DMS79 (cell line): ENCODE measurements at regions not wholly inside any gene's neighbourhood (a gene's known extent, or its start where the extent isn't known, plus 50 kb on each side); places are given as distances from the start of the nearest gene placed in this dataset.

Experiments
- DNase-seq: peaks from one replicate; lab custom pipeline; 2025; lab: John Stamatoyannopoulos, UW

DNA sequence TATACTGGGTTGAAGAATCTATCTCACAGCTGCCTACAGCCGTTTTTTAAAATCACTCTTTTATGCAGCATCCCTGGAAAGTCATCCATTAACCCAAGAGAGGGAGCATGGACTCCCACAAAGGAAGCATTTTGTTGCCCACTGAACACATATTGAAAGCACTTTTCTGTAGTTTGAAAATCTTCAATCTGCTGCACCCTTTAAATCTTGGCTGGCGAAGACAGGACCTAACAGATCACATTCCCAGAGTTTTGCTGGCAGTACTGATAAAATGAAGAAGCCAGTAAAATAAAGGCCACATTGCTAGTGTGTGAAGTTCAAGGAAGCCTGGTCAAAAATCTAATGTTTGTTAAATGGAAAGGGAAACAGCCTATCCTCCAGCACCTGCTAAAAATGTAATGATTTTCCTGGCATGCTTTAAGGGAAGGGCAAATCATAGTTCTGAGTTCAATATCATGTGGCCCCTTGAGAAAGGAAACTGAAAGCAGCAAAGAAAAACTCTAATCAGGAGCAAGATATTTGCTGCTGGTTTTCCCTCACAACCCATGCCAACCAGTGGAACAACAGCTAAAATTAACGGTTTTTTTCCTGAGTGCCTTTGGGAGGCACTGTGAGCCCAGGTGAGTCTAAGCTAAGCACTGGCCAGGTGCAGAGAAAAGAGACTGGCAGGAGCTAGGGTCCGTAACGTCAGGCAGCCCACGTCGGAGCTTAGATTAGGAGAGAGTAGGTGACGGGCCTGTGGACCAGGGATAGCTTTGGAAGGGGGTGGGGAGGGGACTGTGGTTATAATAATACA, 97.9 kb upstream of the PALS2 start:
- no peak for DNase-seq

DNA sequence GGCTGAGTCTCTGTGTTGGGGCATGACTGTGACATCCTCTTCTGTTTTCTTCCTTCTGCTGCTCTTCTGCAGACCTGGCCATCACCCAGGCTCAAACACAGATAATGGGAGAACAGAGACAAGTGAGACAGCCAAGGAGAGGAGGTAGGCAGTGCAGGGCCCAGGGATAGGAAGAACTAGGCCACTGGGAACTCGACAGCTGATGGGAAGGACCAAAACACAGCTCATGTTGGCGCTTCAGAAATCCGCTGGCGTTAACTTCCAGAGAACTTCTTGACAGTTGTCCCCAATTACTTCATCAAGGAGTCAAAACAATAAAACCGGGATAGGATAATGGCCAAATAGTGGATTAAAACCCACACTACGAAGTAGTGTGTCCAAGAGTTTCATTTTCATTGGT, 97.0 kb upstream of the PALS2 start:
- no peak for DNase-seq

DNA sequence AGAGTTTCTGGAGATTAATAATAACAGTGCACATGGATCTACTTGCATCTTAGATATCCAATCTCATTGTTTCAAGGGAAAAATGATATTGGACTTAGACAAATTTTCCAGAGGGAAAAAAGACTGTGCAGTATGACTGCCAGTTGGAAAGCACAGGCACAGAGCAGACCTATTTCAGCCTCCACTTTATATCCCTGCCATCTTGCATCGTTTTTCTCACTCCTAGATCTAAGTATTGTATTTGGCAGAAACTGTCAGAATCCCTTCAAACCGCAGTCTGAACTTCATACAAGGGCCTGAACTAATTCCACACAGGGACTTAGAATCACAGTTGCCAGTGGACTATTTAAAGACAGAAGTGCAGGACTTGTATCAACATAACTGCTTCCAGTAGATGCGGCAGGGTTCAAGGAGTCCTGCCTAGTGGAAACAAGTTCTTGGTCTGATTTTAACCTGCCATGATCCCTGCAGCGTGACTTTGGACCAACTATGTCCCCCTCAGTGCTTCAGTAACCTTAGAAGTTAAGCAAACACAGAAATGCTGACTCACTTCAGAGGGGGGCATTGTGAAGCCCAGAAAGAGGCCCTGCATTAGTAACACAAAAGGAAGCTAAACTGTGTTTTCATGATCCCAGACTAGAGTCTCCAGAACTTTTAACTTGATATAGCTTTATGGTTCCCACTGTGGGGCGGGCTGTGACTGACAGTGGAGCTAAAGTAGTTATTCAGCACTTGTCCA, 95.7 kb upstream of the PALS2 start:
- DNase-seq, result no peak

DNA sequence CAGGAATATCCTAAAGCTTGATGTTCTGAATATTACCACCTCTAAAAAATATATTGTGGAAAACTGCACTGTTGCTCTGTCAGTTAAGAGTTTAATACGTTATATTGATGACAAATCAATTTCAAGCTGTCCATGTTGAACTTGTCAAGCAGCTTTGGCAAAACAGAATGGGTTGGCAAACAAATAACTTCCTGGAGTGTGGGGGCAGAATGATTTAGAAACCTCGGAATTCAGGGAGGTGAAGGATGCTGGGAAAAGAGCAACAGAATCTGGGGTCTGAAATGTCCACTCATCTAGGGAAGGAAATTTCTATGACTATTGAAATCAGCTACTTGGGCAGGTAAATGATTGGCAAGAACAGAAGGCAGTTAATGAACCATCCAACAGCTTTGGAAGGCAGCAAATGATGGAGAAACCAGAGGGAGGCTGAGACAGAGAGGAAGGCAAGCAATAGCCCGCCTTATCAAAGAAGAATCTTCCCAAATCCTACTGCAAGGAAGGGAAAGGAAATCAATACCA, 95.1 kb upstream of the PALS2 start:
- DNase-seq, result no peak

DNA sequence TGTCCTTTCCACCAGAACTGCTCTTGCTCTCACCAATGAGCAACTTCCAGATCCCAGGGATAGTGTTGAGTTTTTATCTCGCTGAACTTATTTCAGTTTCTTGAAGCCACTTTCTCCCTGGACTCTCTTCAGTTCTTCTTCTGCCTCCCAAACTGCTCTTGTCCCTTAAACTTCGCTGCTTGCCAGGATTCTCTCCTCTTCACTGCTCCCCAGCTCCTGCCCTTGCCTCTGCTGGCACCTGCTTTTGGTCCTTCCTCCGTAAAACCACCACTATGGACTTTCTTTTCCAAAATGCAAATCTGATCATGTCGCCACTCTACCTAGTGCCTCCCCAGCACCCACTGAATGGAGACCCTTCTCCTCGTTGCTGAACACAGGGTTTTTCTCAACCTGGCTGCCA, 92.8 kb upstream of the PALS2 start:
- DNase-seq, result no peak

DNA sequence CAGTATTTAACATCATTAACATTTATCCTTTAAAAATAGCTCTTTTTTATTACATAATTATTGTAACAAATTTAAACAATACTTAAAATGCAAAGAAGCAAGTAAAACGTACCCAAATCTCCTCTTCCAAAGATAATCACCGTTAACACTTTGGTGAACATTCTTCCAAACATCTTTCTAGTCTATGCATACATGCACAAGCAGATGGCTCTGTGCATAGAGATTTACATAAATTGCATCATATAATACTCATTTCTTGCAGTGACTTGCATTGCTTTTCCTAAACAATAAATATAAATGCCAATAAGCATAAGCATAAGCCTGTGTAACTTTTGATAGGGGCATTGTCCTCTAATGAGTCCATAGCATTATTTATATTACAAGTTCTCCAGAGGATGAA, 89.4 kb upstream of the PALS2 start:
- no peak for DNase-seq

DNA sequence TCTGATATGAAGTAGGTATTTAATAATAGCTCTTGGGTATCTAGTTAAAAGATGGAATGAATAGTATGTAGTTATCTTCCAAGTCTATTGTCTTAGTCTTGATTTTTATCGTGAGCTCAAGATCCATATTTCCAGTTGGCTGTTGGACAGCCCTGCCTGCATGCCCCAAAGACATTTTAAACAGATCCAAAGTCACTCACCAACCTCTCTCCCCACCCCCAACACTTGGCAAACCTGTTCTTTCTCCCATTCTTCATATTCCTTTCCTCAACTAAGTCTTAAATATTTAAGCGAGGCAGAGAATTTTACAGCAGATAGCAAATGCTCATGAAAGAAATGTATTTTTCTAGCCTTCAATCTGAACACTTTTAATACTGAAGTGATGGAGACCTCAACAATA, 80.7 kb upstream of the PALS2 start:
- DNase-seq, result no peak

DNA sequence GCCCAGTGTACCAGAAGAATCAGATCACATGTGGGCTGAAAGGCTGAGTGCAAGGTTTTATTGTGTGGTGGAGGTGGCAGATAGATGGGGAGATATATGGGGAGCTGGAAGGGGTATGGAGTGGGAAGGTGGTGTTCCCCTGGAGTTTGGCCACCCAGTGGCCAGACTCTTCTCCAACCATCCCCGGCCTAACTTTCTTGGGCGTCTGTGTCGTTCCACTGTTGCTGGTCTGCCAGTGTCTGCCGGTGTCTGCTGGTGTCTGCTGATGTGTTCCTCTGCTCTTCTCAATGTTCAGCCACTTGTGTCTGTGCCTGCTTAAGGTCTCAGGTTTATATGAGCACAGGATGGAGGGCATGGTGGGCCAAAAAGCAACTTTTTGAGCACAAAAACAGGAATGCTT, 78.4 kb upstream of the PALS2 start:
- no peak for DNase-seq

DNA sequence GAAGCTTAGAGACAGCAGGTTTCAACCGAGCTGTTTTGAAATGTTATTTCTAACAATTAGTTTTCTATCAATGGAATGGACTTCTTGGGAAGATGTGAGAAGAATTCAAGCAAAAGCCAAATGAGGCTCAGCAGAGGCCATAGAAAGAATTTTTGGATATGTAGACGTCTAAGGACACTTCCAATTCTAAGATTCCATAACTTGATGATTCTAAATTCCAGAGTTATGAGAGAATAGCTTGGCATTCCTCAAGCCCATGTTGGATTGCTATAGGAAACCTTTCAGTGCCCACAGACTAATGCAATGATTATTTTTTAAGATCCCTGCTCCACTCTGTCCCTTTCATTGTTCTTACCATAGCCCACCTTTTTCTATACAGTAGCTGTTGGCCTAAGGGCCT, 77.2 kb upstream of the PALS2 start:
- DNase-seq, result no peak

DNA sequence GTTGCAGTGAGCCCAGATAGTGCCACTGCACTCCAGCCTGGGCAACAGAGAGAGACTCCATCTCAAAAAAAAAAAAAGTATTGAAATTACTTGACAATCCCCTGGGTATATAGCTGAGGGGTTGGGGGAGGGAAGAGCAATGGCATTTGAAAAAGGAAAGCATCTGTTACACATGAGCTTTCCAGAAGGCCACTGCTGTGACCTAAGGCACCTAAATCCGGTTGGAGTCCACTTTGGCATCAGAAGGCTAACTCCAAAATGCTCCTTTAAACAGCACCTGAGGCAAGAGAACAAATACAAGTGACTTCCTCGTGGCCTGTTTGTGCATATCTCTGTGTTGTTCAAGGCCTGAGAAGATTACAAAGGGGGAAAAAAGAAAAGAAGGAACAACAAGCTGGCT, 74.8 kb upstream of the PALS2 start:
- DNase-seq, result no peak

DNA sequence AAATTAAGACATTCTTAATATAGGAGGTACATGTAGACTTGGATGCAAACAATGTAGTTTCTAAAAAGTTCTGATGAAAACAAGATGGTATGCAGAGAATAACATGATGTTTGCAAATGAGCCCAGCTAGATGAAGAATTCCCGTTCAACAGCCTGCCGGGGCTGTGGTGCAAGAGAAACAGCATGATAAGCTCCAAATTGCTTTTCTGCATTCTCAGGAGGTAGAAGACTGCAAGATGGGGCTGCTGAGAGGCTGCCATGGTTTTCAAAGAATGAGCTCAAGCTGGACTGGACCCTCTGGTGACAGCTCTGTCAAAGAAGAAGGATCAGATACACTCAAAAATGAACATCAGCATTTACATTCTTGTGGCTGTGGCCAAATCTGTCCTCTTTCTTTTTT, 73.4 kb upstream of the PALS2 start:
- no peak for DNase-seq

DNA sequence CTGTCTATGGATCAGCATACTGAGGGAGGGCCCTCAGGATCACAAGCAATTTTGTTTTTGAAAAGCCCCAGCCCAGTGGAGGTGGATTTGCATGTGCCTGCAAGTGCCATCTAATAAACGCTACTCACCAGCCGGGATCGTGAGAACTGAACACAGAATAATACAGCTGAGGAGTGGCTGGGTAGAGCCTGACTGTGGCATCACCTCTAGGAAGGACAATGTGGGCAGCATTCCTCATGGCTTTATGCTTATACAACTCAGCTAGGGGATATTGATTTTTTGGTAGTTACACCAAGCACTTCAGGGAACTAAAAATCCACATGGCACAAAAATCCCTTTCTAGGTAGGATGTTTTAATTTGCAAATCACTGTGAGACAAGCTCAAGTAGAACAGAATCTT, 72.7 kb upstream of the PALS2 start:
- no peak for DNase-seq

DNA sequence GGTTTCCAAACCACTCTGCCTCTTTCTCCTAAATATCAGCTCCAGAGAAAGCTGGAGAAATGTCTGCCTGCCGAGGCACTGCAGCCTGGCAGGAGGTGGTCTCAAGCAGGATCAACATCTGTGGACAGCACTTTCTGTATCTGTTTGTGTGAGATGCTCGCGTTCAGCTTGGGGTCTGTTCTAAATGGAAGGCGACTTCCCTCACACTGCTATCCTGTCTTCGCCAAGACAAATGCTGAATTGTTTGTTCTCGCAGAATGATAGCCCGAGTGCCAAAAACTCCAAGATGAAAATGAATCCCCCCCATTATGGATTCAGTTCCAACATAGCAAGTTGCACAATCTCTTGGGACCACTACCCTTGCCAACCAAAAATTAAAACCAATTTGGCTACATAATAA, 72.2 kb upstream of the PALS2 start:
- no peak for DNase-seq

DNA sequence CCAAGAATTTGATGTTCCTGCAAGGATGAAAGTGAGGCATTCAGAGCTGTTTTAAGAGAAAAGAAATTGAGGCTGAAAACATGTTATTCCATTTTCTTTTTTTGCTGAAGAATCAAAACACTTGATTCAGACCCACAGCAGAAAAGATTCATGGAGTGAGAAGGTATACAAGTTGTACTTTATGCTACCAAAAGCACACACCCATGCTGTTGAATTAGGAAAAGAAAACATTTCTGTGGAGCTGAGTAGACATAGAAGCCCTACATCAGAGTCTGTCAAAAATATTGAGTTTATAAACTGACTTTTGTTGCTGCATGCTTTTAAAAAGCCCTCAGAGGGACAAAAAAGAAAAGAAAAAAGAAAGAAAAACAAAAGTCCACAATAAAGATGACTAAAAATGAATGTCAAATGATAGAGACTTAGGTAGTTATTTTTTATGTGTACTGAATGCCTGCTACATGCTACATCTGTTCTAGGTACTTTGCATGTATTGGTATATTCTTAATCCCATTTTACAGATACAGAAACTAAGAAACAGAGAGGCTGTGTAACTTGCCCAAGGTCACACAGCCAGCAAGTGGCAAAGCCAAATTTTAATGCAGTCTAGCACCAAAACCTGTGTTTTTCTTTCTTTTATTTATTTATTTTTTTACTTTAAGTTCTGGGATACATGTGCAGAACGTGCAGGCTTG, 71.7 kb upstream of the PALS2 start:
- no peak for DNase-seq

DNA sequence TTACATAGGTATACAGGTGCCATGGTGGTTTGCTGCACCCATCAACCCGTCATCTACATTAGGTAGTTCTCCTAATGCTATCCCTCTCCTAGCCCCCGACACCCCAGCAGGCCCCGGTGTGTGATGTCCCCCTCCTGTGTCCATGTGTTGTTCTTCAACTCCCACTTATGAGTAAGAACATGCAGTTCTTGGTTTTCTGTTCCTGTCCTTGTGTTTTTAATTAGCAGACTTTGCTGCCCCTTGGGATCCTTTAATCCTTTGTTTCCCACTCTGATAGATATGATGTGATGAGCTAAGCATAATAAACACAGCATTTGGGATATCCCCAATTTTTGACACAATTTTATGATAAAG, 71.1 kb upstream of the PALS2 start:
- DNase-seq, result no peak

DNA sequence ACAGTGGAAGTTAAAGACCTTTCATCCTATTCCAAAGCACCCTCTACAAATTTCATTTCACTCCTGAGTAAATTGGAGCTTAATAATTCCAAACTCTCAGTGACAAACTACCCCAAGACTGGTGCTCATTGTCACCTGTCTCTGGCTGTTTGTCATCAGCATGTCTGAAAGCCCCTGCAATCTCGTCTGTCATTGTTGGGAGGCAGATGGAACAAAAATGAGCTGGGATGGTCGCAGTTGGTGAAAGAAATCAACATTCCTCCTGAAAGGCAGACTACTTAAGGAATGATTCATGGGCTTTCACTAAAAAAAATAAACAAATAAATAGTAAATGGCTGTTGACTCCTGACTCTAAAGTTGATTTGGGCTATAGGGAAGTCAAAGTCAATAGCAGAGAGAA, 69.7 kb upstream of the PALS2 start:
- peak; percentile 22 for DNase-seq

DNA sequence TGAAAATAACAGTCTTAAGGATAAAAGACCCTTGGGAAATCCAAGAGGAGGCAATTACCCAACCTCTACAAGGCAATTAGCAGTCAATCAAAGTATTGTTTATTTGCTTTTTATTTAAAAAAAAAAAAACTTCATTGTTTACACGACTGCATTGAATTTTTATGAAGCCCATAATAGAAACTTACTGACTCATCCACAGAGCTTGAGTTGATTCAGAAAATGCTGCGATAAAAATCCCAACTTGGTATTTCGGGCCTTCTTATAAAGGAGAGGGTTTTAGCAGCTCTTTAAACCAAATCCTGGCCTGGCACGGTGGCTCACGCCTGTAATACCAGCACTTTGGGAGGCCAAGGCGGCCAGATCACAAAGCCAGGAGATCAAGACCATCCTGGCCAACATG, 69.2 kb upstream of the PALS2 start:
- peak; percentile 17 for DNase-seq

DNA sequence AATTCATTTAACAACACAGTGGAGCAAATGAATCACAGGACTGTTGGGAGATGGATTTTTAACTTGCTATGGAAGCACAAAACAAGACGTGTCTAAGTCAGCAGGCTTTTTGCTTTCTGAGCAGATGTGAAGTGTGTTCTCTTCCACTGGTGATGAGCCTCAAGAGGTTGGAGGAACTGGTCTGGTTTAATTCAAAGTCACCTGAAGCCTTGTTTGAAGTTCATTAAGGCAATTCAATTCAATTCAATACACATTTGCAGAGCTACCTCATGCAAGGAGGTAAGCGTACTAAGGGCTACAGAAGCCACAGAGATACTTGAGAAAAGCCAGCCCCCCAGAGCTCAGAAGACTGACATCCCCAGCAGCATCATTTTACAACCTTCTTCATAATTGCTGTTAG, 68.4 kb upstream of the PALS2 start:
- DNase-seq, result peak; percentile 30

DNA sequence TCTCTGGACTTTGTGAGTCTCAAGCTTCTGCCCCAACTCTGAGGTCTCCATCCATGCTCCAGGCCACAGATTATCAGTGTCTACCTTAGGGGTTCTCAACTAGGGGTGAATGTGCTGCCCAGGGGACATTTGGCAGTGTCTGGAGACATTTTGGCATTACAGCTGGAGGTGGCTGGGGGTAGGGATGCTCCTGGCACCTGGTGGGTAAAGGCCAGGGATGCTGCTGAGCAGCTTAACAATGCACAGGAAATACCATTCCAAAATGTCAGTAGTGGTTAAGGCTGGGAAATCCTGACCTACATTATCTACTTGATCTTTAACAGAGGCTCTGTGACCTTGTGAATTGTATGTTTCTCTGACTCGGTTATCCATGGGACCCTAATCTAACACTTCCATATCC, 67.3 kb upstream of the PALS2 start:
- no peak for DNase-seq

DNA sequence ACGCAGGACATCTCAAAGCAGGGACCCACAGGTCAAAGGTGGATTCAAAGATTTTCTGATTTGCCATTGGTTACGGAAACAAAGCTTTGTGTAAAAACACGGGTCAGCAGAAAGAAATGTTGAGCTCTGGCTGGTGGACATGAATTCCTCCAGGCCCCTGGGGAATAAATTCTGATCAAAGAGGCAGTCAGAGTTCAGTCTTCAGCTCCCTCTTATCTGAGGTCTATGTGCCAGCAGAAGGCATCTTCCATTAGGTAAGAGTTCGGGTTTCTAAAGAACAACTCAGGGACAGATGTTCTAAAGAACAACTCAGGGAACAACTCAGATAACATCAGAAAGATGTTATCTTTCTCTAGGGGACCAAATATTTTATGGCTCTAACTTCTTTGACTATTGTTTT, 64.9 kb upstream of the PALS2 start:
- DNase-seq, result no peak

DNA sequence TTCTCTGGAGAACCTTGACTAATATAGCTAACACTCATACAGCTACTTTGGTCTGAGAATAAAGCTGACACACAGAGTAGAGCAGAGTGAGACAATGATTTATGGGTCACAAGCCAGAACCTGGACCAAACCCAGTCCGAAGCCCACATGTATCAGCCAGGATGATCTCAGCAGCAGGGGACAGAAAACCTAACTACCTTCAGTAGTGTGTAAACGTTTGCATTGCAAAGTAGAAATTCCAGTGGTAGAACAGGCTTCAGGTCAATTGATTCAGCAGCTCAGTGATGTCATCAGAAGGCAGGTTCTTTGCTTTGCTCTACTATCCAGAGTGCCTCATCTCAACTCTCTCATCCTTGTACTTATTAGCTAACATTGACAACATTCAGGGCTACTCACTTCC, 62.5 kb upstream of the PALS2 start:
- DNase-seq, result no peak

DNA sequence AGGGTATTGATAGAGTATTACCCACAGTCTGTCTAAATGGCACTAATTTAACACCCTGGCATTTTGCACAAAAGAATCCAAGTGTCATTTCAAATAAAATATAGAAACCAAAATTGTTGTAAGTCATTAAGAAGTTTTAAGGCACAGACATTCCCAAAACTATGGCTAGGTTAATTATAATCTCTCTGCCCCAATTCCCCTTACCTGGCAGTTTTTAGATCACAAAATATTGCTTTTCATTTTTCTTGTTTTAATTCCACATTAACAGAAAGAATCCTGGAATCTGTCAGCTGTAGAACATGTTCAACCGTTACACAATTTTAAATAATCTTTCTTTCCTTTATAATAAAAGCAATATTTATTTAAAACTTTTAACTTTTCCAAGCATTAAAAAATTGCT, 56.1 kb upstream of the PALS2 start:
- DNase-seq, result no peak
